ENCODE measurements at regions not wholly inside any gene's neighbourhood (a gene's known extent, or its start where the extent isn't known, plus 50 kb on each side); places are given as distances from the start of the nearest gene placed in this dataset.
"Not testable (repeated sequence)": the region's sequence is repeated elsewhere in the genome, so short reads cannot be mapped to it uniquely, and the experiment has no call there.

DNA sequence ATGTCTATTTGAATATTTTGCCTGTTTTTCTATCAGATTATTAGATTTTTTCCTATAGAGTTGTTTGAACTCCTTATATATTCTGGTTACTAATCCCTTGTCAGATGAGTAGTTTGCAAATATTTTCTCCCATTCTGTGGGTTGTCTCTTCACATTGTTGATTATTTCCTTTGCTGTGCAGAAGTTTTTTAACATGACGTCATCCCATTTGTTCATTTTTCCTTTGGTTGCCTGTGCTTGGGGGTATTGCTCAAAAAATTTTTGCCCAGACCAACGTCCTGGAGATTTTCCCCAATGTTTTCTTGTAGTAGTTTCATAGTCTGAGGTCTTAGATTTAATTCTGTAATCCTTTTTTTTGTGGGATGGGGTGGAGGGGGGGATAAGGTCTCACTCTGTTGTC lies 168.7 kb upstream of the NFIA start:
- TF ChIP-seq, protein P1, sequence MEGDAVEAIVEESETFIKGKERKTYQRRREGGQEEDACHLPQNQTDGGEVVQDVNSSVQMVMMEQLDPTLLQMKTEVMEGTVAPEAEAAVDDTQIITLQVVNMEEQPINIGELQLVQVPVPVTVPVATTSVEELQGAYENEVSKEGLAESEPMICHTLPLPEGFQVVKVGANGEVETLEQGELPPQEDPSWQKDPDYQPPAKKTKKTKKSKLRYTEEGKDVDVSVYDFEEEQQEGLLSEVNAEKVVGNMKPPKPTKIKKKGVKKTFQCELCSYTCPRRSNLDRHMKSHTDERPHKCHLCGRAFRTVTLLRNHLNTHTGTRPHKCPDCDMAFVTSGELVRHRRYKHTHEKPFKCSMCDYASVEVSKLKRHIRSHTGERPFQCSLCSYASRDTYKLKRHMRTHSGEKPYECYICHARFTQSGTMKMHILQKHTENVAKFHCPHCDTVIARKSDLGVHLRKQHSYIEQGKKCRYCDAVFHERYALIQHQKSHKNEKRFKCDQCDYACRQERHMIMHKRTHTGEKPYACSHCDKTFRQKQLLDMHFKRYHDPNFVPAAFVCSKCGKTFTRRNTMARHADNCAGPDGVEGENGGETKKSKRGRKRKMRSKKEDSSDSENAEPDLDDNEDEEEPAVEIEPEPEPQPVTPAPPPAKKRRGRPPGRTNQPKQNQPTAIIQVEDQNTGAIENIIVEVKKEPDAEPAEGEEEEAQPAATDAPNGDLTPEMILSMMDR (conservative IDR thresholded peaks at IDR 0.05), result not testable (repeated sequence)
- TF ChIP-seq EZH2 (IDR thresholded peaks at IDR 0.05; ENCODE audit: low read depth), result not testable (repeated sequence)
